EL (cell line): ENCODE measurements at regions not wholly inside any gene's neighbourhood (a gene's known extent, or its start where the extent isn't known, plus 50 kb on each side); places are given as distances from the start of the nearest gene placed in this dataset.
"Not testable (repeated sequence)": the region's sequence is repeated elsewhere in the genome, so short reads cannot be mapped to it uniquely, and the experiment has no call there.

Experiments used
- DNase-seq: peaks from one replicate; pipeline ENCODE4 v3.0.0-alpha.2; 2016

- peak; percentile 73 for DNase-seq
Measured at GRCh38 chr20:11153819-11154218, 480.0 kb upstream of the JAG1 start.

- DNase-seq = no peak
Measured at GRCh38 chr20:11155156-11155756, 481.5 kb upstream of the JAG1 start.

GRCh38 chr20:11156922-11157321 is 483.1 kb upstream of the JAG1 start:
- DNase-seq = no peak

GRCh38 chr20:11158146-11158545 is 484.3 kb upstream of the JAG1 start:
- DNase-seq = no peak

- no peak for DNase-seq
Measured at GRCh38 chr20:11158589-11158988, 484.8 kb upstream of the JAG1 start.

- DNase-seq = no peak
Measured at GRCh38 chr20:11159728-11160127, 485.9 kb upstream of the JAG1 start.

GRCh38 chr20:11162026-11162775 is 488.4 kb upstream of the JAG1 start:
- DNase-seq = no peak

DNA sequence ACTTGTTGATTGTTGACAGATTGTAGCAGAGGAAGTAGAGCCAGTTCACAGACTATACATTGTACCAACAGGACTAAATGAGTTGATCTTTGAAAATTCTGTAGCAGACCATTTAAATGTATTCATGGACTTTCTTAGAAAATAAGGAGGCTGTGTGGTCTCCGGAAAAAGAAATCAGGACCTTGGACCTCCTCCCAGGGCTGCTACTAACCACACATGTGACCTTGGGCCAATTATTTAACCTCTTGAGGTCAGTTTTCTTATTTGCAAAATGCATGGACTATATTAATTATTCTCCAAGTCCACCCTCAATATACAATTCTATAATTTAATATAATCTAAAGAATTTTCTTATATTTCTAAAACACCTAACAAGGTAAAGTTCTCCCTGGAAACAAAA is 492.0 kb upstream of the JAG1 start:
- DNase-seq = no peak

- no peak for DNase-seq
Measured at GRCh38 chr20:11166712-11167111, 492.9 kb upstream of the JAG1 start.

GRCh38 chr20:11168026-11168425 is 494.2 kb upstream of the JAG1 start:
- DNase-seq = peak; percentile 21

DNA sequence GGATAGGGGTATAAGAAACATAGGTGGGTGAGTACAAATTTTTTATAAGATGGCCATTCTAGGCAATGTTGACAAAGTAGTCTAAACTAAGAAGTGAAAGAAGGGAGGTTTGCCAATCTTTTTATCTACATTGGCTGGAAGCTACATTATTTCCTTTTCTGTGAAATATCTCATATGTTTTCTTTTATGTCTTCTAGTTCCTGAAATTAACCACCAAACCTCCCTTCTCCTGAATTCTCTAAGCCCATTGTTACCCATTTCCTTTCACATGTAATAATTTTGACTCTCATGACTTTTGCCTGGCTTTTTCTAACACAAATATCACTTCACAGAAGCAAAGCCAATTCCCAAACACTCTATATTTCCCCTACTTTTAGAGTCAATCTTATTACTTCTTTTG is 496.2 kb upstream of the JAG1 start:
- no peak for DNase-seq

GRCh38 chr20:11170565-11170964 is 496.8 kb upstream of the JAG1 start:
- peak; percentile 72 for DNase-seq

DNA sequence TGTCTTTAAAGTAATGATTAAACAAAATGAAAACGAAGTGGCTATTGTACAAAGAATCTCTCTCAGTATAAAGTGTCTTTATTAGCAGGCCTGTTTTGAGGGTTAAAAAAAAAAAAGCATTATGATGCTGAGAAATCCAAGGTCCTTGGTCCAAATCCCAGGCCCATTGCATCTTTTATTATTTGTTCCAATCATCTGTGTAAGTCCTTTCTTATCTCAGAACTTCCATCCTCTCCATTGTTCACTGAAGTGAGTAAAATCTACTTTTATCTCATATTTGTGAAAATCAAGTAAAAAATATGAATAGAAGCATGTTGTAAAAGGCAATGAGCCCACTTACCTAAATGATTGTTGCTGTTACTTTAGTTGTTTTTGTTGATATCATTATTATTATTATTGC is 499.1 kb upstream of the JAG1 start:
- DNase-seq = no peak

- no peak for DNase-seq
Measured at GRCh38 chr20:11173916-11174315, 500.1 kb upstream of the JAG1 start.

GRCh38 chr20:11174861-11175260 is 501.1 kb upstream of the JAG1 start:
- DNase-seq = no peak

GRCh38 chr20:11176431-11176830 is 502.6 kb upstream of the JAG1 start:
- DNase-seq = no peak

DNA sequence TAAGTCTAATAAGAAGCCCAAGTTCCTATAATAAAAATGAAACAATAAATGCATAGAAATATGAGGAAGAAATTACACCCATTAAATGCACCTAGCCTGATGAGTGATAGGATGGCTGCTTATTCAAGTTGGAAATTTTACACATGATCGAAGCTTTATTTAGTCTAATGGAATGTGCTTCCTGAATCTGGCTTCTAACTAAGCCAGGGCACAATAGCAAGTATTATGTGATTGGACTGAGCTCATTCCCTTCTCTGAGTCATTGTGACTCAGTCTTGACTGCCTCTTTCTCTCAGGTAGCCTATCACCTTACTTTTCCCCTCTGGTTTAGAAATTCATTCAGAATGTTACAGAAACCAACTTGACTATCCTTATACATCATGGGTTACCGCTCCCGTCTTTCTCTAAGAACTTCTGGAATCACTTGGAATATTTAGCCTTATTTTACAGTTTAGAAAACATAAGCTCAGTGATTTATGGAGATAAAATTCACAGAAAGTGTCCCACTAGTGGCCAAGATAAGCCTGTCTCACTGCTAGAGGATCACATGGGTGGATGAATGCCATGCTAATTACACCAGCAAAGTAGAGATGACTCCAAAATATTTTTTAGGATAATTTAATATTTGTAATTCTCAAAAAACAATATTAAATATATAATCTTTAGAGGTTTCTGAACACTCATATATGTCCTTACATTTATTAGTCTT is 505.3 kb upstream of the JAG1 start:
- peak; percentile 72 for DNase-seq

DNA sequence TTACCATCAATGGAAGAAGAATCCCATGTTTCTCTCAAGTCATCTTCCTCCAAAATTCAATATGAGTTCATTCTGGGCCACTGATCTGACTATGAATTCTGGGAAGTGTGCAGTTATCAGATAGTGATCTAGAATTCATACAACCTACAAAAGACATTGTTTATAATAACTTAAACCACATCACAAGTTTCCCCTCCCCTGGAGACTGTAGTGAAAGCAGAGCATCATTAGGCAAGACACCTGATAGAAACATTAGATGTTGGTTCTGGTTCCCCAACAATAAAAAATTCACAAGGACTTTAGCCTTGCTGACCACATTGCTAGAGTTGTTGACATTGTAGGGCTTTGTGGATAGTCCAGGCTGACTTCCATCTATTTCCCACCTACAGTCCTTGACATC is 506.4 kb upstream of the JAG1 start:
- no peak for DNase-seq

GRCh38 chr20:11181129-11181528 is 507.3 kb upstream of the JAG1 start:
- DNase-seq = not testable (repeated sequence)

- no peak for DNase-seq
Measured at GRCh38 chr20:11181966-11182365, 508.2 kb upstream of the JAG1 start.

DNA sequence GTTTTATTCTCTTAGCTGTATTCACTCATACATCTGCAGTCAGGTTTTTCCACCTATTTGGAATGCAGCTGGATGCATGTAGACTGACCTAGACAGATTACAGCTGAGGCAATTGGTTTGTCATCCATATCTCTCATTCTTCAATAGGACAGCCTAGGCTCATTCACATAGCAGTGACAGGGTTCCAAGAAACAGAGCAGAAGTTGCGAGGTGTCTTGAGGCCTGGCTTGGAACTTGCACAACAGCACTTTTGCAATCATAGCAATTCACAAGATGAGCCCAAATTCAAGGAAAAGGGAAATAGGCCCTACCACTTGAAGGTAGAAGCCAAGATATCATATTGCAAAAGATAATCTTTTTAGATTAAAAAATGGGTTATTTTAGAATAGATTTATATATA is 508.9 kb upstream of the JAG1 start:
- no peak for DNase-seq

DNA sequence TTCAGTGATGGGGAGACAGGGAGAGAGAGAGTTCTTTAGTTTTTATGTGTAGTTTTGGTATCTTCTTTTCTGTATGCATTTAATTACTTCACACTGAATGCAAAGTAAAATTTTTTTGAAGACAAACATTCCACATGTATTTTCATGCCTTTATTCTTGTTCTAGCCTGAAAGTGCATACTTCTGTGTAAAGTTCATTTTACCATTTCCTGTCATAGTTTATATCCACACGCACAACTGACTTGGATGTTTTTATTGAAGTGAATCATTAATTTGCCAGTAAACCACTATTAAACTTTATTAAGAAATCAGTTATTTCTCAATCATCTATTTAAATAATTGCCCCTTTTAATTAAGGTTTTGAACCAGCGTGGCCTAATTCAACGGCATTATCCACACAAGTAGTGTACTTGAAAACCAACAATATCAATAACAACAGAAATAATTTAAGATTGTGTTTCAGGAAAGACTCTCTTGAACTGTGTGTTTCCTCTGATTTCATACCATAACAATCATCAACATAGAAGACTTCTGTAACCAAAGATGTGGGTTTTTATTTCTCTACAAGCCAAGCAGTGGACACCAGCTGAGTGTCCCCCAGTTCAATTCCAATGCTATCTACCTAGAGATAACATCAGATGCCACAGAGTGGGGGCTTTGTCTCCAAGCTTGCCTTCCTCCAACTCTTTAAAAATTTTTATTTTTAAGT is 512.7 kb upstream of the JAG1 start:
- peak; percentile 42 for DNase-seq

DNA sequence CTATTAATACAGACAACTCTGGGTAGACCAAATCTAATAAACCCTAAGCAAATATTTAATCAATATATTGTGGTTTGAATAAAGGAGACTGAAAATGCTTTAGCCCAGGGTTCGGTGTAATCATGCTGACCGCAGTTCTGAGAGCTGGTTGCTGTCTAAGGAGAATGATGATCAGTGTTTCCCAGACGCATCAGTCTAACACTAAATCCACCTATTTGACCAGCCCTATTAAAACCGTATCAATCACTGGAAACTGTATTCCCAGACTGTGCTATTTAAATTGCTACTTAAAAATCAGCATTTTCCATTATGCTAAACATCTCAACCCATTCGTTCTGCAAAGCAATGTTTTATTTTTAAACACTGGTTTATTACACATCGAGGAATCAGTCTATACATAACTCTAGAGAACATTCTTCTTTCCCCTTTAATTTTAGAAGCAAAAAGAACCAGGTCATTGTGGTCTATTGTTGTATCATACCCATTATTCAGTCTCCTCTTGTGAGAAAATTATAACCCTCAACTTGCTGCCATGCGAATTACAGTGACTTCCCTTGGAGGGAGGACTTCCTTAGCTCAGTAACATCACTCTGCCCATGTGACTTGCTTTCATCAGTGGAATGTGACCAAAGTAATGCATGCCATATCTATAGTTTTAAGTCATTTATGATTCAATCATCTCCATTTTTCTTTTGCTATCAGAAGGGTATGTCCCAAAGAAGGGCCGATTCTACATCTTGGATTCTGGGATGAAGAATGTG is 515.2 kb upstream of the JAG1 start:
- DNase-seq = no peak
